ENCODE measurements at regions not wholly inside any gene's neighbourhood (a gene's known extent, or its start where the extent isn't known, plus 50 kb on each side); places are given as distances from the start of the nearest gene placed in this dataset.

GRCh38 chr6:24019830-24020229 is 106.2 kb upstream of the NRSN1 start:
- no peak for TF ChIP-seq CTCF (IDR thresholded peaks at IDR 0.05)
- no peak for TF ChIP-seq AFF4 (CRISPR knock-in tag; IDR thresholded peaks at IDR 0.05; ENCODE audit: borderline replicate concordance)
- TF ChIP-seq SP1 (CRISPR knock-in tag; conservative IDR thresholded peaks at IDR 0.05): no peak
- TF ChIP-seq E2F5 (CRISPR knock-in tag; IDR thresholded peaks at IDR 0.05): no peak
- TF ChIP-seq MAX (CRISPR knock-in tag; IDR thresholded peaks at IDR 0.05): no peak
- TF ChIP-seq ZNF423 (CRISPR knock-in tag; IDR thresholded peaks at IDR 0.05): no peak
- no peak for TF ChIP-seq EMX1 (CRISPR knock-in tag; IDR thresholded peaks at IDR 0.05)
- no peak for TF ChIP-seq E2F4 (CRISPR knock-in tag; IDR thresholded peaks at IDR 0.05; ENCODE audit: borderline replicate concordance, low read depth)
- no peak for TF ChIP-seq ATF1 (CRISPR knock-in tag; IDR thresholded peaks at IDR 0.05)
- TF ChIP-seq TEAD1 (CRISPR knock-in tag; IDR thresholded peaks at IDR 0.05): no peak
- no peak for TF ChIP-seq PREB (CRISPR knock-in tag; IDR thresholded peaks at IDR 0.05; ENCODE audit: borderline replicate concordance)
- no peak for TF ChIP-seq ZNF263 (CRISPR knock-in tag; IDR thresholded peaks at IDR 0.05; ENCODE audit: low read depth)
